Gastrocnemius medialis (tissue), 4 donors: ENCODE measurements at regions not wholly inside any gene's neighbourhood (a gene's known extent, or its start where the extent isn't known, plus 50 kb on each side); places are given as distances from the start of the nearest gene placed in this dataset.

Experiments
- ATAC-seq, 2 donors: fragments of 150-250 bp; one replicate each; pipeline ENCODE4 v1.9.1; 2016
- DNase-seq, 2 donors: peaks; one replicate each; pipeline ENCODE4 v3.0.0-alpha.2; 2019
- H3K27ac ChIP-seq, 4 donors: fragments of 200-600 bp; sonication (generic); 1 replicate in 1 of 4; 2 replicates in 3 of 4; pipeline ENCODE4 v1.5.1; 2016 to 2018; ENCODE audit warnings: mild to moderate bottlenecking in 2 of 4, moderate library complexity in 1 of 4
- H3K27me3 ChIP-seq, 3 donors: fragments of 200-600 bp; sonication (generic) in 2 of 3; 1 replicate in 1 of 3; 2 replicates in 2 of 3; pipeline versions ENCODE4 v1.5.1 to v1.6.0; 2016 to 2019; ENCODE audit warnings: mild to moderate bottlenecking in 1 of 3, moderate library complexity in 1 of 3
- H3K36me3 ChIP-seq, 2 donors: fragments of 200-600 bp; sonication (generic) in 1 of 2; one replicate each; pipeline ENCODE4 v1.5.1; 2017 to 2018
- H3K4me1 ChIP-seq, 2 donors: fragments of 200-600 bp; sonication (generic) in 1 of 2; one replicate each; pipeline ENCODE4 v1.5.1; 2016 to 2017; ENCODE audit warnings: mild to moderate bottlenecking in 2 of 2
- H3K4me3 ChIP-seq, 4 donors: fragments of 200-600 bp; sonication (generic) in 3 of 4; 1 replicate in 1 of 4; 2 replicates in 3 of 4; pipeline ENCODE4 v1.5.1; 2016 to 2019; ENCODE audit warnings: mild to moderate bottlenecking in 2 of 4
- H3K9me3 ChIP-seq, 3 donors: fragments of 200-600 bp; sonication (generic) in 2 of 3; 1 replicate in 1 of 3; 2 replicates in 2 of 3; pipeline ENCODE4 v1.5.1; 2016 to 2019
- POLR2A ChIP-seq, 2 donors: fragments of 450-650 bp; IDR thresholded peaks; one replicate each; pipeline ENCODE4 v1.6.1; 2017; ENCODE audit warnings: antibody characterized with exemption in 2 of 2, mild to moderate bottlenecking in 2 of 2, moderate library complexity in 2 of 2
- in situ Hi-C, 4 donors: fragments of 200-750 bp; cut with MboI; loops; one replicate each; pipeline versions ENCODE4 v1.15.0 to v1.8.0; 2017; ENCODE audit warnings: low sequenced_read_pairs in 4 of 4
- intact Hi-C: fragments of 100-400 bp; cut with DNase I; formaldehyde crosslinking; loops from one replicate; pipeline ENCODE4 v1.15.1; 2023; ENCODE audit warnings: low total_unique reads
- TF ChIP-seq, protein P1 (sequence below), 5 experiments: fragments of 450-650 bp in 3 of 5; fragments of 200-600 bp in 2 of 5; sonication (generic) in 2 of 5; IDR thresholded peaks in 4 of 5; conservative IDR thresholded peaks in 1 of 5; 1 replicate in 4 of 5; 2 replicates in 1 of 5; pipeline ENCODE4 v1.5.1; 2016 to 2019; ENCODE audit warnings: antibody characterized with exemption in 5 of 5, mild to moderate bottlenecking in 3 of 5, moderate library complexity in 3 of 5

GRCh38 chr2:81077396-81077795, 772.8 kb upstream of the LRRTM1 start:
- in situ Hi-C loops (no loop called here), intact Hi-C loops (no loop called here)
- Histone ChIP-seq H3K27ac (no peak overlapping the region), H3K27me3 (no peaks in the 10 kb centered on the region), H3K36me3 (no peaks in the 10 kb centered on the region), H3K4me3 (no peak overlapping the region), H3K9me3 (no peaks in the 10 kb centered on the region), H3K4me1 (no peaks in the 10 kb centered on the region)
- no peak for TF ChIP-seq POLR2A (IDR thresholded peaks at IDR 0.05)
- TF ChIP-seq, protein P1, sequence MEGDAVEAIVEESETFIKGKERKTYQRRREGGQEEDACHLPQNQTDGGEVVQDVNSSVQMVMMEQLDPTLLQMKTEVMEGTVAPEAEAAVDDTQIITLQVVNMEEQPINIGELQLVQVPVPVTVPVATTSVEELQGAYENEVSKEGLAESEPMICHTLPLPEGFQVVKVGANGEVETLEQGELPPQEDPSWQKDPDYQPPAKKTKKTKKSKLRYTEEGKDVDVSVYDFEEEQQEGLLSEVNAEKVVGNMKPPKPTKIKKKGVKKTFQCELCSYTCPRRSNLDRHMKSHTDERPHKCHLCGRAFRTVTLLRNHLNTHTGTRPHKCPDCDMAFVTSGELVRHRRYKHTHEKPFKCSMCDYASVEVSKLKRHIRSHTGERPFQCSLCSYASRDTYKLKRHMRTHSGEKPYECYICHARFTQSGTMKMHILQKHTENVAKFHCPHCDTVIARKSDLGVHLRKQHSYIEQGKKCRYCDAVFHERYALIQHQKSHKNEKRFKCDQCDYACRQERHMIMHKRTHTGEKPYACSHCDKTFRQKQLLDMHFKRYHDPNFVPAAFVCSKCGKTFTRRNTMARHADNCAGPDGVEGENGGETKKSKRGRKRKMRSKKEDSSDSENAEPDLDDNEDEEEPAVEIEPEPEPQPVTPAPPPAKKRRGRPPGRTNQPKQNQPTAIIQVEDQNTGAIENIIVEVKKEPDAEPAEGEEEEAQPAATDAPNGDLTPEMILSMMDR (IDR thresholded peaks at IDR 0.05 in 4 of 5, conservative IDR thresholded peaks at IDR 0.05 in 1 of 5): no peak
- no peak for ATAC-seq
- DNase-seq: no peak

DNA sequence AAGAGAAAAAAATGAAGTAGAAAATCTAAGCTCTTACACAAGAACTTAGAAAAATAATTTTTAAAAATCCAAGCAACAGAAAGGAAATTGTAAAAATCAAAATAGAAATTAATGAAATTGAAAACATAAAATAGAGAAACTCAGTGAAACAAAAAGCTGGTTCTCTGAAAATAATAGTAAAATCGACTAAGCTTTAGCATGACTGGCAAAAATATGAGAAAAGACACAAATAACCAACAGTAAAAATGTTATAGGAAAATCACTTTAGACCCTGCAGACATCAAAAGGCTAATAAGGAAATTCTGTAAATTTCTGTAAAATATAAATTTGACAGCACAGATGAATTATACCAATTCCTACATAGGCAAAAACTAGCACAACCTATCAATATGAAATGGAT, 768.9 kb upstream of the LRRTM1 start:
- H3K27me3 ChIP-seq: no peaks in the 10 kb centered on the region
- intact Hi-C loops (no loop called here), in situ Hi-C loops (no loop called here)
- DNase-seq: no peak
- no peak overlapping the region for H3K4me3 ChIP-seq
- no peak for ATAC-seq
- H3K27ac ChIP-seq: no peak overlapping the region
- no peaks in the 10 kb centered on the region for H3K36me3 ChIP-seq
- TF ChIP-seq, protein P1 (IDR thresholded peaks at IDR 0.05 in 4 of 5, conservative IDR thresholded peaks at IDR 0.05 in 1 of 5): no peak
- TF ChIP-seq POLR2A (IDR thresholded peaks at IDR 0.05): no peak
- H3K9me3 ChIP-seq: no peaks in the 10 kb centered on the region
- H3K4me1 ChIP-seq: no peaks in the 10 kb centered on the region

DNA sequence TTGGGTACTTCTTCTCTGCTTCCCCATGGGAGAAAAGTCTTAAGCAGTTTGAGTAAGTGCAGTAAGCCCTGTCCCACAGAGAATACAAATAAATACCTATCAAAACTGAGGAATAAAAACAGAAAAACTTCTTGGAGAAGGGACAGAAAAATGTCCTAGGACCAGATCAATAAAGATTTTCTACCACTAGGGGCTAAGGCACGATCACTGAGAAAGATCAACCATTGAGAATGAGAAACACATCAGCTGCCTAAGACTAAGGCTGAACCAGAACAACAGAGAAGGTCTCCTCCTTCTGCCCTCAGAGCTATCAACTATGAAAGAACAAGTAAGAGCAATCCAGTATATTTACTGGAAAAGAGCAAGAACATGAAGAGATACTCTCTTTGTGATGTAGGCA, 763.6 kb upstream of the LRRTM1 start:
- TF ChIP-seq, protein P1 (IDR thresholded peaks at IDR 0.05 in 4 of 5, conservative IDR thresholded peaks at IDR 0.05 in 1 of 5): no peak
- no peak for ATAC-seq

GRCh38 chr2:81061016-81061415, 756.5 kb upstream of the LRRTM1 start:
- no peak for DNase-seq
- Histone ChIP-seq H3K27ac (no peak overlapping the region), H3K4me3 (no peak overlapping the region), H3K9me3 (no peaks in the 10 kb centered on the region), H3K4me1 (no peaks in the 10 kb centered on the region), H3K27me3 (no peaks in the 10 kb centered on the region), H3K36me3 (no peaks in the 10 kb centered on the region)
- intact Hi-C loops: no loop called here
- TF ChIP-seq, protein P1 (IDR thresholded peaks at IDR 0.05 in 4 of 5, conservative IDR thresholded peaks at IDR 0.05 in 1 of 5): no peak
- TF ChIP-seq POLR2A (IDR thresholded peaks at IDR 0.05): no peak
- in situ Hi-C loops: no loop called here
- ATAC-seq: no peak

More for the DNA sequence above, 763.6 kb upstream of the LRRTM1 start:
- intact Hi-C loops (no loop called here), in situ Hi-C loops (no loop called here)
- Histone ChIP-seq H3K27me3 (no peaks in the 10 kb centered on the region), H3K27ac (no peak overlapping the region), H3K36me3 (no peaks in the 10 kb centered on the region), H3K4me1 (no peaks in the 10 kb centered on the region), H3K9me3 (no peaks in the 10 kb centered on the region), H3K4me3 (no peak overlapping the region)
- no peak for DNase-seq

GRCh38 chr2:81050580-81051095, 746.1 kb upstream of the LRRTM1 start:
- in situ Hi-C loops: no loop called here
- H3K9me3 ChIP-seq: no peaks in the 10 kb centered on the region
- no peak overlapping the region for H3K27ac ChIP-seq
- no peaks in the 10 kb centered on the region for H3K4me1 ChIP-seq
- H3K4me3 ChIP-seq: no peak overlapping the region
- TF ChIP-seq POLR2A (IDR thresholded peaks at IDR 0.05): no peak
- TF ChIP-seq, protein P1 (IDR thresholded peaks at IDR 0.05 in 4 of 5, conservative IDR thresholded peaks at IDR 0.05 in 1 of 5): no peak
- intact Hi-C loops: no loop called here
- no peaks in the 10 kb centered on the region for H3K27me3 ChIP-seq
- DNase-seq (no peak), ATAC-seq (no peak)
- H3K36me3 ChIP-seq: no peaks in the 10 kb centered on the region
